ENCODE measurements at regions not wholly inside any gene's neighbourhood (a gene's known extent, or its start where the extent isn't known, plus 50 kb on each side); places are given as distances from the start of the nearest gene placed in this dataset.

DNA sequence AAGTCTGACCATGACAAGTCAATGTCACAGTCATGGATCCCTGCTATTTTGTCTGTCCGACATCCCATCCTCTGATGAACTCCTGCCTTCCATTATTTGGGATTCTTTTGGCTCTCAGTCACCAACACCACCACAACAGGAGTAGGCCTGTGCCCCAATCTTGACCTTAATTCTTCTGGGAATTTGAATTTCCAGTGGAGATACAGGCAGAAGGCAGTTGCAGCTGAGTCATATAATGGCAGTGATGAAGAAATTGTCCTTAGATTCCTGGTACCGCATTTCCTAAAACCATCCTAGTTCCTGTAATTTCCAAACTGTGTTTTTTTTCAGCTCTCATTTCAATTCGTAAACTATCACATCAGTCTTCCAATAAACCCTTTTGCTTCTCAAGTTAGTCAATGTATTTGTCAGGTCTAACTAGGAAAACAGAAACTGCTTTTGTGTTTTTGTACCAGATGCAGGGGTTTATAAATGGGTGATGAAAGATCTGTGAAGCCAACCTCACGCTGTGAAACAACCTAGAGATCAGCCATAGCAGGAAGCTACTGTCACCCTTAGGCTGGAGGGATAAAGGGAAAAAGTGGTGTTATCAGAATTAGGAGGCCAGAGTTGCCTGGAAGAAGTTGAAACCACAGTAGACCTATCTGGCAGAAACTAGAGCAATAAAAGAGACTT lies 126.3 kb upstream of the TMEM108 start:
- no peak overlapping the region for H3K4me3 ChIP-seq (ENCODE audit: low read depth, low read length)
- peak; percentile 22 for DNase-seq (ENCODE audit: low read depth)

DNA sequence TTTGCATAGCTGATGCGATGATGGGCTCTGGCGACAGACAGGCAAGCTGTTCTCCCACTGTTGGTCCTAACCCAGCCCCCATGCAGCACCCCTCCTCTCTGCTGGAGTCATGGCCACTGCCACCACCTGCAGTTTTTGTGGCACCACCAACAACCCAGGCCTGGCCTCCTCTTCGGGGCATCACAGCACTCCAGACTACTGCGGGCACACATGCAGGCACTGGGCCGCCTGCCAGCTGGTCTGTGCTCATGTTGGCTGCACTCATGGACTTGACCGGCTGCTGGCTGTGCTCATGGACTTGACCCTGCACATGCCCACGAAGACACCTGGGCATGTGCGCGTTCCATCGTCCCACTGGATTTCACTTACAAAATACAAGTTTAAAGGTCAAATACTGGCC lies 130.9 kb upstream of the TMEM108 start:
- no peak for DNase-seq (ENCODE audit: low read depth)
- H3K4me3 ChIP-seq (ENCODE audit: low read depth, low read length), result no peak overlapping the region

DNA sequence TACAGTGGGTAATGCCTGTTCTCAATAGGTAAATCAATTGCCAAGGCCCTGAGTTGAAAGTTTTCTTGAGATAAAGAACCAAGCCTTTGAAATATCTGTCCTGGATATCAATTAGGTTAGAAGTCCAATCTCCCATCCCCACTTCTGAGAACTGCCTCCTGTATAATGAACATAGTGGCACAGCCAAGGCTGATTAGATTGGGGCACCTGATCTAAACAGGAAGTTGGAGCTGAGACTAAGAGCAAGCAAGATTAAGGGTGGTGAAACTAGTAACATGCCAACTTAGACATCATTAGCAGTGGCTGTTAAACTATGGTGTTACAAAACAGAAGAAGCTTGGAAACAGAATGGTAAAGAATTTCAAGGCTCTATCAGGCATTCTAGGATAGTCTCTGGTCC lies 137.7 kb upstream of the TMEM108 start:
- no peak for DNase-seq (ENCODE audit: low read depth)
- H3K4me3 ChIP-seq (ENCODE audit: low read depth, low read length), result no peak overlapping the region

DNA sequence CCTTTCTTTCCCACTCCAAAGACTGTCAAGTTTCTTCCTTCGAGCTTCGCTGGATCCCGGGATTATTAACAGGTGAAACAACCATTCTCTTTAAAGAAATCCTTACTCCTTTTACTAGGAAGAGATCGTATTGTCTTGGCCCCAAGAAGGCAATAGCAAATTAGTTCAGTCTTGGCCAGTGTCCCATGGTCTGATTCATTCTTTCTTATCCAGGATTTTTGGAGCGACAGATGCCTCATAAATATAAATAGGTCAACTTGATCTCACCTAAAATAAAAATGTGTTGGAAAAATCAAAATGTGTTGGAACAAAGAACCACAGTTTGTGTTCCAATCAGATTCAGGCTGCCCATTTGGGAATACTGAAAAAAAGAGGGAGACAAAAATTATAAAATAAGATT lies 140.1 kb upstream of the TMEM108 start:
- H3K4me3 ChIP-seq (ENCODE audit: low read depth, low read length), result no peak overlapping the region
- DNase-seq (ENCODE audit: low read depth), result no peak

DNA sequence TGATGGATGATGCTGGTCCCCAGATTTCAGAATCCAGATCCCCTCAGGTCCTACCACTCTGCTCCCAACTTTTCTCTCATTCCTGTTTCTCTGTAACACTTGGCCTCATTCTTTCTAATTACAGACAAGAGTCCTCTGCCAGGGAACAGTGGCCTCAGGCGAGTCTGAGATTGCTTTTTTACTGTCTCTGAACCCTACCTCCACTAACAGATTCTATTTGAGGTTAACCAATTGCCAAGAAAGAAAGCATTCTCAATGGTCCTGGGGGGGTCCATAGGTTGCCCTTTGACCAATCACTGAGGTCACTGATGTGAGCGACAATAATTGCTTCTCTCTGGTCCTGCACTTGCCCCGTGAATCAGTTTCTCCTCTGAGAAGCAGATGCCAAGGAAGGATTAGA lies 145.2 kb upstream of the TMEM108 start:
- no peak overlapping the region for H3K4me3 ChIP-seq (ENCODE audit: low read depth, low read length)
- DNase-seq (ENCODE audit: low read depth), result no peak

DNA sequence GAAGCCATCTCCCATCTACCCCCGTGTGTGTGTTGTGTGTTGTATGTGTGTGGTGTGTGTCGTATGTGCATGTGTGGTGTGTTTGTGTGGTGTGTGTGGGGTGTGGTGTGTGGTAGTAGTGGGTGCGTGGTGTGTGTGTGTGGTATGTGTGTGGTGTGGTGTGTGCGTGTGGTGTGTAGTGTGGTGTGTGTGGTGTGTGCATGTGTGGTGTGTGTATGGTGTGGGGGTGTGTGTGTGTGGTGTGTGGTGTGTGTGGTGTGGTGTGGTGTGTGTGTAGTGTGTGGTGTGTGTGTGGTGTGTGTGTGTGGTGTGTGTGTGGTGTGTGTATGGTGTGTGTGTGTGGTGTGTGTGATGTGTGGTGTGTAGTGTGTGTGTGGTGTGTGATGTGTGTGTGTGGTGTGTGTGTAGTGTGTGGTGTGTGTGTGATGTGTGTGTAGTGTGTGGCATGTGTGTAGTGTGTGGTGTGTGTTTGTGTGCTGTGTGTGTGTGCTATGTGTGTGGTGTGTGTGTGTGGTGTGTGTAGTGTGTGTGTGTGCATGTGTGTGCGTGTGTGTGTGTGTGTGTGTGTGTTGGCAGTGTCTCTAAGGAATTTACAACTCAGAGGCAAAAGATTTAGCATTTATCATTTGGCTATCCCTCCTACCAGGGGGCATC lies 156.3 kb upstream of the TMEM108 start:
- DNase-seq (ENCODE audit: low read depth), result no peak
- no peak overlapping the region for H3K4me3 ChIP-seq (ENCODE audit: low read depth, low read length)

DNA sequence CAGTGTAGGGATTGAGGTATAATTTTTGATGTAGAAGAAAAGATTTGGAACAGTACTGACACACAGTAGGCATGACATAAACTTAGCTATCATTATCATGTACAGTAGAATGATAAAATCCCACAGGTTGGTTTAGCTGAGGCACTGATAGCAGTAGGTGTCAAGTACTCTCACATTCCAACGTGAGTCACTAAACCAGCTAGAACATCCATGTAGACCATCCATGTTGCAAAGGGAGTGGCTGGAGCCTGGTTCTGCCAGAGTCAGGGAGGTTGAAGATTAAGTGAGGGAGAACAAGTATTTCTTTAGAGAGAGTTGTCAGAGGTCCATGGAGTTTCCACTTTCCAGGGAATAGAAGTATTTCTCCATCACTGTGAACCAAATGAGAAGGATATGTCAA lies 157.2 kb upstream of the TMEM108 start:
- H3K4me3 ChIP-seq (ENCODE audit: low read depth, low read length), result no peak overlapping the region
- no peak for DNase-seq (ENCODE audit: low read depth)

DNA sequence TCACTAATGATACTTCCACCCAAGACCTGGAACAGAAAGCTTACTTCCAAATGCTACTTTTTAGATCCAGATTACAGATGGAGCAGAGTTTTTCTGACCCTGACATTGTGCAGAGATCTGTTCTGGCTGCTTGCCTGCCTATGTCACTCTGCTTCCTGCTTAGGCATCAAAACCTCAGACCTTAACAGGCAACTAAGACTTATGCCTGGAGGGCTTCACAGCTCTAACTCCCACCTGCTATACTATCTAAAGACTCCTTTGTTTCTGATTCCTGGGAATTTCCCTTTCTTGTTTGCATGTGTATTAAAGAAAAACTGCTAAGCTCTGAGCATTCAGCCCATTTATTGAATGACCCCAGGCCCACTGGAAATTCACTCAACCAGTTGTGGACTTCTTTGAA lies 157.4 kb upstream of the NPHP3 start:
- no peak for DNase-seq (ENCODE audit: low read depth)

DNA sequence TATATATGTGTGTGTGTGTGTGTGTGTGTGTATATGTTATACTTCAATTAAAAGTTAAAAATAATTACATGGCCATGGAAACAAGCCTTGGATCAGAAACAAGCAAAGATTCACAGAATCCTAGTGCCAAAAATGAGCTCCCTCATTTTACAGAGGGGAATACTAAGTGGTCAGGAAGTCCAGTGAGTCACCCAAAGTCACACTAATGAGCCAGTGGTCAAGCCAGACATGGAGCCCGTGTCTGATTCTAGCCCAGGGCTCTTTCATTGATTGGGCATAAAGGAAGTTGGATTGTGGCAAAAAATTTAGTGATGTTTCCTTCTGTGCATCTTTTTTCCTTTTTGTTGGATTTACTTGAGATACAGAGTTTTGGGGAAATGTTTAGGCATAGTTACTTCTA lies 152.5 kb upstream of the NPHP3 start:
- DNase-seq (ENCODE audit: low read depth), result no peak
- H3K4me3 ChIP-seq (ENCODE audit: low read depth, low read length), result no peak overlapping the region

More for the DNA sequence above, 157.4 kb upstream of the NPHP3 start:
- no peak overlapping the region for H3K4me3 ChIP-seq (ENCODE audit: low read depth, low read length)

DNA sequence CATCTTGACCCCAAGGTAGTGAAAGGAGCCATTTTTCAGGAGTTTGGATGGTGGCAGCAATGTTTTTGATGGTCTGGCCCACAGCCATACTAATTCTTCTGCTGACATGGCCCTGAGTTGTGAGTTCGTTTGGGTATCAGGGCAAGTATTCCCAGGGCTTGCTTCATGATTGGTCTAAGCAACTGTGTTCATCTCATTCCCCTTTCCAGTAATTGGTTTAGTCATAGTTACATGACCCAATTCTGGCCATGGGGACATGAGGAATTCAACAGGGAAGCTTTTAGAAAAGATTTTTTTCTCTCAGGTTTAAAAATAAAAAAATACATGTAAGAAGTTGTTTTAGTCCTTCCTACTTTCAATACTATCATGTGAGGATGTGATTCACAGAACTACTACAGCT lies 150.5 kb upstream of the NPHP3 start:
- no peak overlapping the region for H3K4me3 ChIP-seq (ENCODE audit: low read depth, low read length)
- no peak for DNase-seq (ENCODE audit: low read depth)

DNA sequence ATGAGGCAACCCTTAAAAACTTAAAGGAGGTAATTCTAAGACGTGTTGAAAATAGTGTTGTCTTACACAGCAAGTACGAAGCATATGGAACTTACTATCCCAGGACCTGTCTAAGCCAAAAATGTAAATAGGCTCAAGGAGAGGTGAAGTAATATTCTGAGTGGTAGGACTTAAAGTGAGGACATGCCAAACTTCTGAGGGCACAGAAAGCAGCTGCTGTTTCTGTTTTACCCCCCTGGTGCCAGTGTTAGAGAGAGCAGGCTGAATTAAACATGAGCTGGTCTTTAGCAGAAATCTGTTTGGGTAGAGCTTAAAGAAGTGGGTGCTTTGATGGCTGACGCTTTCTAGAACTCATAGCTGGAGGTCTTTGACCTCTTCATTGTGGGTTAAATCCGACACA lies 149.7 kb upstream of the NPHP3 start:
- DNase-seq (ENCODE audit: low read depth), result no peak
- no peak overlapping the region for H3K4me3 ChIP-seq (ENCODE audit: low read depth, low read length)

DNA sequence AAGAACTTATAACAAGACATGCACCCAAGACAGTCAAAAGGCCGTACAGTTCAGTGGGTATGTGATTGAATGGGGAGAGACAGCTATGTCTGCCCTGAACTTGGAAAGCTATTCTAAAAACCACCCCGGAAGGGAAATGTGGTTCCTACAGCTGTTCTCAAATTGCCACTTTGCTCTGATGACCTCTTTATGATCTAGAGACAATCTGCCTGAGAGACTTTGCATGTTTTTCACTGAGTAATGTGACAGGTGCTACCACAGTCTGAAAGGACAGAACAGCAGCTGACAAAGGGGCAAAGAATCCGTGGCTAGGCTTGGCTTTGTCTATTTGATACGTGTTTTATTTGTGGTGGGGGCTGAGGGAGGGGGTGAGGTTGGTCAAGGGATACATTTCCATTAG lies 148.3 kb upstream of the NPHP3 start:
- H3K4me3 ChIP-seq (ENCODE audit: low read depth, low read length), result no peak overlapping the region
- DNase-seq (ENCODE audit: low read depth), result peak; percentile 61

DNA sequence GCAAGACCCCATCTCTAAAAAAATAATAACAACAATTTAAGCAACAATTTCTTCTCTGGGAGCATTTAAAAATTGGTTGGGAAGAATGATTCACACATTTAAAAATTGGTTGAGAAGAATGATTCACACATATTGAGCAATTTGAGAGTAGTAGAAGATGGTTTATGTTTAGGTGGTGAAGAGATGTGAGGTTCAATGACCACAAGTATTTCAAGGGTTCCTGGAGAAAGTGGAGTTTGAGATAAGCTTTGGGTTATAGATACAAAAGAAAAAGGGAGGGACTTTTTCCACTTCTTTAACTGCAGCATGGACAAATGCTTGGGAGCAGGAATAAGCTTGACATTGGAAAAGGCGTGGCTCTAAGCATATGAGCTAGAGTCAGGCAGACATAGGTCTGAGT lies 145.7 kb upstream of the NPHP3 start:
- H3K4me3 ChIP-seq (ENCODE audit: low read depth, low read length), result no peak overlapping the region
- no peak for DNase-seq (ENCODE audit: low read depth)

DNA sequence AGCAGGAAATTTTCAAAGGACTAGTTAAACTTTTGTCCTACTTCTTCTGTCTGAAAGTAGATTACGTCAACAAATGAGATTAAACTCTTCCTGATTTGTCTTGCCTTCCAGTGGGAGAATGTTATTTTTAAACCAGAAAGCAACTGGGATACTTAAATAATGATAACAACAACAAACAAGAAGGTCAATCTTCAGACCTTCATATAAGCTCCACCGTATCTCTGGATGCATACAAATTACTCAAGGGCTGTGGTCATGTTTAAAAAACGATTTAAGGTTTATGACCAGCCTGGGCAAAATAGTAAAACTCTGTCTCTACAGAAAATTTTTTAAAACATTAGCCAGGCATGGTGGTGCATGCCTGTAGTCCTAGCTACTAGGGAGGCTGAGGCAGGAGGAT lies 145.3 kb upstream of the NPHP3 start:
- DNase-seq (ENCODE audit: low read depth), result no peak
- no peak overlapping the region for H3K4me3 ChIP-seq (ENCODE audit: low read depth, low read length)

DNA sequence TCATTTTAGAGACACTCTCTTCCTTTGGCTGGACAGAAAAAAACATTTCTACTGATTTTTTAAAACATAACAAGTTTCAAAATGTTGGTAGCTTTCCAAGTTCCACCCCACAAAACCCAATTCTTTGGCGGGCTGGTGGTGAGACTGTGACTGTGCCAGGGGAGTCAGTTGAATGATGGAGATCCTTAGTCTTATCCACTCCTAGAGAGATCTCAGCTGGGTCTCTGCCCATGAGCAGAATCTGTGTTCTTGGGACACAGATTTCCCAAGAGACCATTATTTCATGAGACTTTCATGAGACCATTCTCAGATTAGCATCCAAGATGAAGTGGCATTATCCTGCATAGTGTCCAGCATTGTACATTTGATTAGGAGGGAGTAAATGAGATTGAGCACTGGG lies 135.1 kb upstream of the NPHP3 start:
- no peak overlapping the region for H3K4me3 ChIP-seq (ENCODE audit: low read depth, low read length)
- DNase-seq (ENCODE audit: low read depth), result no peak

DNA sequence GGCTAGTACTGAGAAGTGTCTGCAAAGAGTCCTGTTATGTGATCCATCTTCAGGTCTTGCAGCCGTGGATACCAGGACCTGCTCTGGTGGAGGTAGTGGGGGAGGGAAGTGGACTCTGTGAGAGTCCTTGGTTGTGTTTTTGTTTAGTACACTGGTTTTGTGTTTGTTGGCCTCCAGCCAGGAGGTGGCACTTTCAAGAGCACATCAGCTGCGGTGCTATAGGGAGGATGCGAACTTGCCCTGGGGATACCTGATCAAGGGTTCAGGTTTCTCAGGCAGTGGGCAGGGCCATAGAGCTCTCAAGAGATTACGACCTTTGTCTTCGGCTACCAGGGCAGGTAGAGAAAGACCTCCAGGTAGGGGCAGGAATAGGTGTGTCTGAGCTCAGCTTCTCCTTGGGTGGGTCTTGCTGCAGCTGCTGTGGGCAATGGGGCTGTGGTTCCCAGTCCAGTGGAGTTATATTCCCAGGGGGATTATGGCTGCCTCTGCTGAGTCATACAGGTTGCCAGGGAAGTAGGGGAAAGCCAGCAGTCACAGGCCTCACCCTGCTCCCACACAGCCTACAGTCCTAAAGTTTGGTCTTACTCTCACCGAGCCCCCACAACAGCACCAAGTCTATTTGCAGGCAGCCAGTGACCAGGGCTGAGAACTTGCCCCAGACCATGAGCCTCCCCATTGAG lies 132.8 kb upstream of the NPHP3 start:
- DNase-seq (ENCODE audit: low read depth), result no peak
- no peak overlapping the region for H3K4me3 ChIP-seq (ENCODE audit: low read depth, low read length)

DNA sequence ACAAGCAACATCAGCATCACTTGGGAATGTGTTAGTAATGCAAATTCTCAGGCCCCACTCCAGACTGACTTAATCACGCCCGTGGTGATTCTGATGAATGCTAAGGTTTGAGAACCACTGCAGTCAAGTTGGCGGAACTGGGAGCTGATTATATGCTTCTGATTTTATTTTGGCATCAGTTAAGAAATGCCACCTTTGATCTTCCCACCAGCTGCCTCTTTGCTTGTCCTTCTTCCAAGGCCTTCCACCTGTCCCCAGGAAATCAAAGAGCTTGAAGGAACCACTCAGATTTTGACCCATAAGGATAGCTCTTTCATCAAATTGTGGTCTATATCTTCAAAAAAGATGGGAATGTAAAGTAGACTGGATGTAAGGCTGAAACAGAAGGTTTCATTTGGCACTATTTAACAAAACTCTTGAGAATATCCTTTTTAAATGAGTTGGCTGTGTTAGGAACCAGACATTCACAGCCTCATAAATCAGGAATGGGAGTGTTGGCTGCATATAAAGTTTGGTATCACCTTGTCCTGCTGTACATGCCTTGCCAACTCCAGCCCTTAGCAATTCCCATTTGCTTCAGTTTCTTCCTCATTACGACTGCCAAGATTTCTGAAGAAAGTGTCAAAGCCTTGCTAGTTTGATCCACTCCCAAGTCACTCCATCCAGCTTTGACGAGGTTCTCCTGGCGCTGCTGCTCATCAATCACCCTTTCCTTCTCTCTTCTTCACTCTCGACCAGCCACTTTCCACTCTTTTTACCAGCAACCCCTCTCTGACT lies 125.8 kb upstream of the NPHP3 start:
- DNase-seq (ENCODE audit: low read depth), result no peak
- H3K4me3 ChIP-seq (ENCODE audit: low read depth, low read length), result no peak overlapping the region

DNA sequence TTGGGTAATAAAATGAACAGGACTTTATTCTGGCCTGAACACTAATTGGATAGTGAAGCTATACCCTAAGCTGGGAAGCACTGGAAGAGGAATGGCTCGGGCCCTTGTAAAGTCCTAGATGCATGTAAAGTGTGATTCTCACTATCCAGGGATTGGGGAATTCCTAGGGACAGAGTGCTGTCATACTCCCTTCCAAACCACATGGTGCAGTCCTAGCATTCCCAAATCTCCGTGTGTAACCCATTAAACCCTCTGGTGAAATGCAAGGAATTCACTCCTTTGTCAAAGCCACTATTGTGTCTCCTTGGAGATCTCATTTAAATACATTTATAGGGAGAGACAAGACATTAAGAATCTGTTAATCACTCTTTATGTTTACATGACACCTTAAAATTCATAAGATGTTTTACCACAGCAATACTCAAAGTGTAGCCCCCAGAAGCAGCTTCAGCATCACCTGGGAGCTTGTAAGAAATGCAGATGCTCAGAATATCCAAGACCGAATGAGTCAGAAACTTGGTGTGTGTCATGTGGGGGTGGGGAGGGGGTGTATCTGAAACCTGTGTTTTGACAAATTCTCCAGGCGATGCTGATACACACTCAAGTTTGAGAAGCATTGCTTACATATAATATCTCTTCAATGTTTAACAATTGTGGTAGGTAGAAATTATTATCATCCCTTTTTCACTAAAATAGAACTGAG lies 121.8 kb upstream of the NPHP3 start:
- no peak for DNase-seq (ENCODE audit: low read depth)
- H3K4me3 ChIP-seq (ENCODE audit: low read depth, low read length), result no peak overlapping the region

DNA sequence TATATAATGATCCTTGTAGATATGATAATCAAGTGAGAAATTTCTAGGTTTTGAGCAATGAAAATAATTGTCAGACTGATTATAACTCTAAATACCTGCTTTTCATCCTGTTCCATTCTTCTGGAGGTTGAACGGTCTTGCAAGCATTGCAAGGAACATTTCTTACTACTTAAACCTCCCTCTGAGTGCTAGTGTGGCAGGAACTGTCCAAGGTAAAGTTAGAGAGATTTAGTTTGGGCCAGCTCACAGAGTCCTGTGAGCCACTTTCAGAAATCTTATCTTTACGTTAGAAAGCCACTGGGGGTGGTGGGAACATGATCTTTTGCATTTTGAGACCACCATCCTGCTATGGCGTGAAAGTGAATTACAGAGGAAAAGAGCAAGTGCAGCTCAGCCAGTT lies 121.1 kb upstream of the NPHP3 start:
- no peak for DNase-seq (ENCODE audit: low read depth)
- H3K4me3 ChIP-seq (ENCODE audit: low read depth, low read length), result no peak overlapping the region

DNA sequence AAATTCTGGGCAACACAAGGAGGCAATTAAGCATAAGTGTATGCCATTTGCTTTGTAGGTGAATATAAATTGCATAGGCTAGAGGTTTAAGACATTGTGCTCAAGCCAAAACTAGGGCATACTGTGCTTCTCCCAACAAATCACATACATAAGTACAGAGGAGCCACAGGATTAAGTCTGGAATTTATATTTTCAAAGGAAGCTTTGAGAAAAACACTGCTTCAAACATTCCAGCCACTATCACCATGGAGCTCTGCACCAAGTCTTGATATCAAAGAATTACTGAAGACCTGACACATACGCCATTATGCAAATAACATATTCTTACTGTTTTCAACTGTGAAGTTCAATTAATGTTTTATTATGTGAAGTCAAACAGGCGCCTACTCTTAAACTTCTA lies 119.4 kb upstream of the NPHP3 start:
- no peak for DNase-seq (ENCODE audit: low read depth)
- no peak overlapping the region for H3K4me3 ChIP-seq (ENCODE audit: low read depth, low read length)

All from skeletal muscle cell (primary cell).